Mesendoderm (in vitro differentiated cells): ENCODE measurements at regions not wholly inside any gene's neighbourhood (a gene's known extent, or its start where the extent isn't known, plus 50 kb on each side); places are given as distances from the start of the nearest gene placed in this dataset.

ENCODE experiments used
- DNase-seq: peaks from one replicate; pipeline ENCODE4 v3.0.0; 2013
- H2AK5ac ChIP-seq: 2 replicates; pipeline ENCODE4 v1.6.1; 2013; ENCODE audit warnings: low read length, inconsistent platforms
- H2BK120ac ChIP-seq: 2 replicates; pipeline ENCODE4 v1.6.1; 2013; ENCODE audit warnings: low read depth, mild to moderate bottlenecking, low read length, moderate library complexity, mixed read lengths
- H2BK15ac ChIP-seq: replicated peaks from 2 replicates; pipeline ENCODE4 v1.6.1; 2013; ENCODE audit warnings: low read depth, mild to moderate bottlenecking, moderate library complexity
- H2BK5ac ChIP-seq: 2 replicates; pipeline ENCODE4 v1.6.1; 2013; ENCODE audit warnings: low read length, inconsistent platforms
- H3K18ac ChIP-seq: 2 replicates; pipeline ENCODE4 v1.6.1; 2013; ENCODE audit warnings: mild to moderate bottlenecking, low read length, mixed read lengths
- H3K23ac ChIP-seq: one replicate; pipeline ENCODE4 v1.6.1; 2013; ENCODE audit warnings: low read length
- H3K27ac ChIP-seq: 2 replicates; pipeline ENCODE4 v1.5.1; 2013; ENCODE audit warnings: low read depth, mild to moderate bottlenecking, inconsistent platforms, low read length, moderate library complexity
- H3K27me3 ChIP-seq: 2 replicates; pipeline ENCODE4 v1.6.1; 2013; ENCODE audit warnings: low read length, control low read depth, mild to moderate bottlenecking, inconsistent platforms; ENCODE audit not compliant: insufficient read depth, poor library complexity
- H3K36me3 ChIP-seq: 2 replicates; pipeline ENCODE4 v1.6.1; 2013; ENCODE audit warnings: low read length, inconsistent platforms; ENCODE audit not compliant: control insufficient read depth, insufficient read depth
- H3K4ac ChIP-seq: one replicate; pipeline ENCODE4 v1.6.1; 2013; ENCODE audit warnings: low read depth, mild to moderate bottlenecking, low read length, moderate library complexity
- H3K4me1 ChIP-seq: 2 replicates; pipeline ENCODE4 v1.6.1; 2013; ENCODE audit warnings: low read depth, low read length, inconsistent platforms; ENCODE audit not compliant: control insufficient read depth
- H3K4me2 ChIP-seq: 2 replicates; pipeline ENCODE4 v1.6.1; 2013; ENCODE audit warnings: low read length
- H3K4me3 ChIP-seq: 2 replicates; pipeline ENCODE4 v1.5.1; 2013; ENCODE audit warnings: mild to moderate bottlenecking, low read length
- H3K56ac ChIP-seq: one replicate; pipeline ENCODE4 v1.6.1; 2013; ENCODE audit warnings: low read length
- H3K79me1 ChIP-seq: 2 replicates; pipeline ENCODE4 v1.6.1; 2013; ENCODE audit warnings: low read length, inconsistent platforms
- H3K79me2 ChIP-seq: 2 replicates; pipeline ENCODE4 v1.6.1; 2013; ENCODE audit warnings: mild to moderate bottlenecking, low read length; ENCODE audit not compliant: control insufficient read depth, insufficient read depth
- H3K9ac ChIP-seq: 2 replicates; pipeline ENCODE4 v1.6.1; 2013; ENCODE audit warnings: low read length, inconsistent platforms
- H4K5ac ChIP-seq: one replicate; pipeline ENCODE4 v1.6.1; 2013; ENCODE audit warnings: low read length
- H4K8ac ChIP-seq: one replicate; pipeline ENCODE4 v1.6.1; 2013; ENCODE audit warnings: low read depth, mild to moderate bottlenecking, control low read depth, low read length, moderate library complexity
- WGBS: extraction: QIAGEN DNeasy Blood & Tissue Kit; methylation state at CpG from one replicate; pipeline ENCODE4 v1.1.7; 2013; ENCODE audit warnings: low lambda C conversion rate, missing lambda C conversion rate; ENCODE audit not compliant: insufficient coverage; ENCODE audit errors: extremely low coverage; 5-methylcytosine and 5-hydroxymethylcytosine counted together

DNA sequence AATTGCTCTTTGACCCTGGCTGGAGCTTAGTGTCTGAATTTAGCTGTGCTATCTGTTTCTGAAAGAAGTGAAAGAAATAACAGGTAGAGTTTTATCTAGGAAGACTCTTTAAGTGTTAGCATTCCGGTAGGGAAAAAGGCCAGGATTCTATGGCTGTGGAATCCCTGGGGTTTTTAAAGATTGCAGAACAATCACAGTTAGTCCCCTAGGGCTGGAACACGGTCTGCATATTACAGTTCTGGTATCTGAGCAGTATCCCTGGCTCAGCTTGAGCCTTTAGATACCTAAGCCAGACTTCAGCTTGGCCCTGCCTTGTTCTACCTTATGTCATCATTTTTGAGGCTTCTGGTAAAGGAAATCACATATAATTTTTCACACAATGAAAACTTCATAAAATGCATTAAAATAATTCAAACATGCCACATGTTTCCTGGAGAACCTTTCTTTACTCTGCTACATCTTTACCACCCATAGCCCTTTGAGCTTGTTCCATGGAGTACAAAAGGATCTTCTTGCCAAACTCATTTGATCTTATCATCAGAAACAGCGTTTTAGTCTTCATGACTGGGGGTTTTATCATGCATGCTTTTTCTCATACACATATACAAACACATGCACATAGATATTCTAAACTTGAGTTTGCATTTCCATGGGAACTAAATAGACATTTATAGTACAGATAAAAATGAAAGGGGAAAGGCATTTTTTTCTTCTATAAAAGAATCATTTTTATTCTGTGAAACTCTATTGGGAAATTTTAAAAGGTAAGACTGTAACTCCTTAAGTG lies 410.8 kb downstream of the CETN3 start:
- H3K56ac ChIP-seq, result no peak overlapping the region
- H3K79me2 ChIP-seq, result no peaks in the 10 kb centered on the region
- peak; percentile 96 for DNase-seq
- H2BK120ac ChIP-seq, result no peak overlapping the region
- H3K9ac ChIP-seq, result no peak overlapping the region
- H3K18ac ChIP-seq, result no peak overlapping the region
- H3K27me3 ChIP-seq, result no peaks in the 10 kb centered on the region
- no peak overlapping the region for H3K4ac ChIP-seq
- no peak overlapping the region for H3K23ac ChIP-seq
- no CpG with 5 or more reads among the region's 3 CpGs for WGBS
- H3K27ac ChIP-seq, result no peak overlapping the region
- H3K4me2 ChIP-seq, result no peak overlapping the region
- no peaks in the 10 kb centered on the region for H3K36me3 ChIP-seq
- H2BK15ac ChIP-seq, result no peak overlapping the region
- no peaks in the 10 kb centered on the region for H3K79me1 ChIP-seq
- no peak overlapping the region for H2AK5ac ChIP-seq
- no peak overlapping the region for H4K8ac ChIP-seq
- H3K4me3 ChIP-seq, result no peak overlapping the region
- no peak overlapping the region for H4K5ac ChIP-seq
- no peaks in the 10 kb centered on the region for H3K4me1 ChIP-seq
- H2BK5ac ChIP-seq, result peak overlapping the region; percentile 5

DNA sequence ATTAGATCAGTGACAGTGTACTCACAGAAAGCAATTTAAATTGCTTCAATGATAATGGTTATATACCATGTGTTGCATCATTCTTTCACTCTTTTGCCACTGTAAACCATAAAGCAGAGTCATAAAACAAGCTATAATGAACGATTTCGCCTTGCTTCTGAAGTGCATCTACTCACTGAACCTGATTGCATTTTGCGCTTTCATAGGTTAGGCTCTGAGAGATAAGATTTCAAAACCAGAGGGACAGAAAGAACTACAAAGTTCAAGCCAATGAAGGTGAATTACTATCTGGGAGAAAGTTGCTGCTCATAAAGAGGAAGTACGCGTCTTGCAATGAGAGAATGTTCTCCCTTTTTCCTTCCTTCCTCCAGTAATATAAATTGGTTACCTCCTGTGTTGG lies 412.7 kb downstream of the CETN3 start:
- Histone ChIP-seq H2AK5ac (no peak overlapping the region), H3K27me3 (no peaks in the 10 kb centered on the region), H3K23ac (no peak overlapping the region), H3K56ac (no peak overlapping the region), H2BK120ac (no peak overlapping the region), H3K79me2 (no peaks in the 10 kb centered on the region), H3K18ac (no peak overlapping the region), H4K8ac (no peak overlapping the region), H3K4me2 (no peak overlapping the region), H2BK5ac (no peak overlapping the region), H3K27ac (no peak overlapping the region), H4K5ac (no peak overlapping the region), H3K79me1 (no peaks in the 10 kb centered on the region), H3K36me3 (no peaks in the 10 kb centered on the region), H3K4me3 (no peak overlapping the region), H2BK15ac (no peak overlapping the region), H3K4ac (no peak overlapping the region), H3K9ac (no peak overlapping the region), H3K4me1 (no peaks in the 10 kb centered on the region)
- no peak for DNase-seq
- WGBS, result no CpG with 5 or more reads among the region's 5 CpGs

DNA sequence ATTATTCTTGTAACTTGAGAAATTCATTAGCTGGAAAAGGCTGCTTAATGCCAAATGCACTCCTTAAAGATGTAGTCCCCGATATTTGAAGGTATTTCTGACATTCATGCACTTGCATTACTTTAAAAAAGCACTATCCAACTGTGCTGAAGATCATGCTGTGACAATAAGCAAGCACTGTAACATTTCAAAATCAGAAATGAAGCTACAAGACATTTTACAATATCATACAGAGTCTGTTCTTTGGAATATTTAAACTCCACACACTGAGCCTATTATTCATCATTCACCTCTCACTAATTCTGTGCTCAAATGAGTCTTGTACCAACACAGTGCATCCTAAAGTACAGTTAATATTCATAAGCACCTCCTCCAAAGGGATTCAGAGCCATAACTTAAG lies 413.2 kb downstream of the CETN3 start:
- H3K79me2 ChIP-seq, result no peaks in the 10 kb centered on the region
- no peak overlapping the region for H2BK5ac ChIP-seq
- H2BK15ac ChIP-seq, result no peak overlapping the region
- no peak overlapping the region for H3K27ac ChIP-seq
- no peak overlapping the region for H3K4me3 ChIP-seq
- no peak for DNase-seq
- no peak overlapping the region for H4K5ac ChIP-seq
- H3K4me2 ChIP-seq, result no peak overlapping the region
- no peaks in the 10 kb centered on the region for H3K27me3 ChIP-seq
- H3K56ac ChIP-seq, result no peak overlapping the region
- no peak overlapping the region for H2AK5ac ChIP-seq
- no peaks in the 10 kb centered on the region for H3K36me3 ChIP-seq
- H4K8ac ChIP-seq, result no peak overlapping the region
- H3K9ac ChIP-seq, result no peak overlapping the region
- no peaks in the 10 kb centered on the region for H3K79me1 ChIP-seq
- WGBS, result no CpG with 5 or more reads among the region's 1 CpG
- H3K4ac ChIP-seq, result no peak overlapping the region
- H3K4me1 ChIP-seq, result no peaks in the 10 kb centered on the region
- H3K23ac ChIP-seq, result no peak overlapping the region
- no peak overlapping the region for H2BK120ac ChIP-seq
- no peak overlapping the region for H3K18ac ChIP-seq

DNA sequence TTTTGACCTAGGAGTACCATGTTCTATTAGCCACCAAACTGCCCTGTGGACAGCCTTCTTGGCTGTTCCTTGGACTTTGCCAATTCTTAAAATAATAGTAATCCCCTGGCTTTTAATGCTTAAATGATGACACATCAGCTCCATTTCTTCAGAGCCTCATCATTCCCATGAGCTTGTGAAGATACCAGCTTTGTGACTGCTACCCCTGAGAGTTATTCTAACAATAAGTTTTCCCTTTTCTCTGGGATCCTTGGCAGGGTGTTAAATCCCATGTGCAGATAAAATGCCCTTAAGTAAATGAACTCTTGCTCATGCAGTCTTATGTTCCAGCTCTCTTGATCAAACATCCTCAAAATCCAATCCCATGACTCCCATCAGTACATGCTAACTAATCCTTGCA lies 415.3 kb downstream of the CETN3 start:
- H3K9ac ChIP-seq, result no peak overlapping the region
- H2BK5ac ChIP-seq, result no peak overlapping the region
- H3K4me2 ChIP-seq, result no peak overlapping the region
- no peak overlapping the region for H2BK15ac ChIP-seq
- no peak overlapping the region for H3K4me3 ChIP-seq
- no peaks in the 10 kb centered on the region for H3K36me3 ChIP-seq
- H3K56ac ChIP-seq, result no peak overlapping the region
- H3K4me1 ChIP-seq, result no peaks in the 10 kb centered on the region
- H3K18ac ChIP-seq, result peak overlapping the region; percentile 30
- no peak overlapping the region for H4K8ac ChIP-seq
- H3K4ac ChIP-seq, result no peak overlapping the region
- DNase-seq, result no peak
- H2AK5ac ChIP-seq, result no peak overlapping the region
- no peaks in the 10 kb centered on the region for H3K27me3 ChIP-seq
- no peak overlapping the region for H3K27ac ChIP-seq
- no peak overlapping the region for H2BK120ac ChIP-seq
- no peak overlapping the region for H3K23ac ChIP-seq
- H3K79me1 ChIP-seq, result no peaks in the 10 kb centered on the region
- no peak overlapping the region for H4K5ac ChIP-seq
- H3K79me2 ChIP-seq, result no peaks in the 10 kb centered on the region

DNA sequence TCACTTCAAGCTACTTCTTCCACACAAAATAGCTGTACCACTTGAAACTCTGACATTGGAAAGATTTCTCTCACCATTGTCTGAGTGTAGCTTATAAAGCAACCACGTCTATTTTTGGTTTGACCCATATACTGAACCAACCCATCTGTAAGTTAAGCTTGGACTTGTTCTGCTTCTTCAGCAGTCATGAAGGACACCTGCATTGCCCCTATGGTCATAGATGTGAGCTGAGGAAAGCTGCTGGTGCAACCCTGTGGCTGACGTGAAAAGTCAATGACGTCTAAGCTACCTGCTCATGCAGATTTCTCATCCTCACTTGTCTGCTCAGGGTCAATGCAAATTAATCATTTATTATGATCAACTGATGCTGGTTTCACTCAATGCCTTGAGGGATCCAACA lies 417.4 kb downstream of the CETN3 start:
- H3K79me1 ChIP-seq, result no peaks in the 10 kb centered on the region
- H3K4me2 ChIP-seq, result no peak overlapping the region
- no peak overlapping the region for H2BK120ac ChIP-seq
- H3K79me2 ChIP-seq, result no peaks in the 10 kb centered on the region
- DNase-seq, result no peak
- H3K18ac ChIP-seq, result no peak overlapping the region
- H3K27me3 ChIP-seq, result no peaks in the 10 kb centered on the region
- H3K4me3 ChIP-seq, result no peak overlapping the region
- no CpG with 5 or more reads among the region's 3 CpGs for WGBS
- no peak overlapping the region for H3K4ac ChIP-seq
- H2AK5ac ChIP-seq, result no peak overlapping the region
- peaks cover 6% of the 10 kb centered on the region for H3K4me1 ChIP-seq
- no peak overlapping the region for H3K56ac ChIP-seq
- no peak overlapping the region for H4K5ac ChIP-seq
- no peak overlapping the region for H2BK5ac ChIP-seq
- no peak overlapping the region for H4K8ac ChIP-seq
- H3K36me3 ChIP-seq, result no peaks in the 10 kb centered on the region
- H2BK15ac ChIP-seq, result no peak overlapping the region
- no peak overlapping the region for H3K27ac ChIP-seq
- no peak overlapping the region for H3K23ac ChIP-seq
- H3K9ac ChIP-seq, result no peak overlapping the region

DNA sequence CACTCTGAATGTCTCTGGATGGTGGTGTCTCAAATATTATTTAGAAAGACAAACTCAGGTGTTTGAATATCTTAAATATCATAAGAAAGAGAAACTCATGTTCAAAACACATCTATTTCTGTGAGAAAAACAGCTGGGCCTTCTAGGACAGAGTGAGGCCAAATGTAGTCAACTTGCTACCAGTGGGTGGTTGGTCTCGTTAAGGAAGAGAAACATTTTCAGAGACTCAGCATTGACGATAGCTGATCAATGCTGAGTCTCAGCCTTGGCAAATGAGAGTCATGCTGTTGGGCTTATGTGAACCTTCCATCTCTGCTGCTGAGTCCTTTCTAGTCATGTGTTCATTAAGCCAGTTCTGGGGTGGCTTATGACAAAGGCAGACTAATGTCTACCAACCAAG lies 418.0 kb downstream of the CETN3 start:
- H3K23ac ChIP-seq, result no peak overlapping the region
- H3K27me3 ChIP-seq, result no peaks in the 10 kb centered on the region
- H3K79me1 ChIP-seq, result no peaks in the 10 kb centered on the region
- H2AK5ac ChIP-seq, result no peak overlapping the region
- no peak for DNase-seq
- no peak overlapping the region for H2BK15ac ChIP-seq
- H3K9ac ChIP-seq, result no peak overlapping the region
- no peak overlapping the region for H3K4ac ChIP-seq
- no peaks in the 10 kb centered on the region for H3K79me2 ChIP-seq
- no peak overlapping the region for H4K8ac ChIP-seq
- H3K4me1 ChIP-seq, result peaks cover 6% of the 10 kb centered on the region
- H3K27ac ChIP-seq, result no peak overlapping the region
- no peak overlapping the region for H3K56ac ChIP-seq
- no peak overlapping the region for H2BK120ac ChIP-seq
- no peak overlapping the region for H3K4me3 ChIP-seq
- no peak overlapping the region for H3K4me2 ChIP-seq
- H4K5ac ChIP-seq, result no peak overlapping the region
- no peaks in the 10 kb centered on the region for H3K36me3 ChIP-seq
- no CpG with 5 or more reads among the region's 2 CpGs for WGBS
- H3K18ac ChIP-seq, result no peak overlapping the region
- no peak overlapping the region for H2BK5ac ChIP-seq
